ENCODE measurements at regions not wholly inside any gene's neighbourhood (a gene's known extent, or its start where the extent isn't known, plus 50 kb on each side); places are given as distances from the start of the nearest gene placed in this dataset.

DNA sequence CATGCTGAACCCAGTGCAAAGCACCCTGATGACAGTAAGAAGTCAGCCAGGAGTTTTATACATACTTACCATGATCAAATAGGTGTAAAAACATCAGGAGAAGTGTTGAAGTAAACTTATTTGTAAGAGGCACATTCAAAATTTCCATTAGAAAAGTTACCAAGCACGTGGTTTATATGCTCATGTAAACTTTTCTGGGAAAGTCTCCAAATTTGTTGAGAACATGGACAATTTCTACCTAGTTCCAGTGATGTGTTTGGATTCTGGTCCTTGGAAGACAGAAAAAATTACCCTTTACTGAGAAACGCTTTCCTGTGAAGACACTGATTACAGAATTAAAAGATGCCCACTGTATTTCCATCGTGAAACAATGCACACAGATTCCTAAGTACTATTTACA, 288.9 kb upstream of the CDH4 start:
- TF ChIP-seq ZNF221 (tag by site-specific recombination; IDR thresholded peaks at IDR 0.05; ENCODE audit: borderline replicate concordance) (no peak), ZNF510 (tag by site-specific recombination; IDR thresholded peaks at IDR 0.05; ENCODE audit: insufficient replicate concordance) (no peak), KLF9 (tag by site-specific recombination; IDR thresholded peaks at IDR 0.05; ENCODE audit: low read depth) (no peak), ZNF366 (tag by site-specific recombination; conservative IDR thresholded peaks at IDR 0.05) (no peak)
- TF ChIP-seq, protein P1, sequence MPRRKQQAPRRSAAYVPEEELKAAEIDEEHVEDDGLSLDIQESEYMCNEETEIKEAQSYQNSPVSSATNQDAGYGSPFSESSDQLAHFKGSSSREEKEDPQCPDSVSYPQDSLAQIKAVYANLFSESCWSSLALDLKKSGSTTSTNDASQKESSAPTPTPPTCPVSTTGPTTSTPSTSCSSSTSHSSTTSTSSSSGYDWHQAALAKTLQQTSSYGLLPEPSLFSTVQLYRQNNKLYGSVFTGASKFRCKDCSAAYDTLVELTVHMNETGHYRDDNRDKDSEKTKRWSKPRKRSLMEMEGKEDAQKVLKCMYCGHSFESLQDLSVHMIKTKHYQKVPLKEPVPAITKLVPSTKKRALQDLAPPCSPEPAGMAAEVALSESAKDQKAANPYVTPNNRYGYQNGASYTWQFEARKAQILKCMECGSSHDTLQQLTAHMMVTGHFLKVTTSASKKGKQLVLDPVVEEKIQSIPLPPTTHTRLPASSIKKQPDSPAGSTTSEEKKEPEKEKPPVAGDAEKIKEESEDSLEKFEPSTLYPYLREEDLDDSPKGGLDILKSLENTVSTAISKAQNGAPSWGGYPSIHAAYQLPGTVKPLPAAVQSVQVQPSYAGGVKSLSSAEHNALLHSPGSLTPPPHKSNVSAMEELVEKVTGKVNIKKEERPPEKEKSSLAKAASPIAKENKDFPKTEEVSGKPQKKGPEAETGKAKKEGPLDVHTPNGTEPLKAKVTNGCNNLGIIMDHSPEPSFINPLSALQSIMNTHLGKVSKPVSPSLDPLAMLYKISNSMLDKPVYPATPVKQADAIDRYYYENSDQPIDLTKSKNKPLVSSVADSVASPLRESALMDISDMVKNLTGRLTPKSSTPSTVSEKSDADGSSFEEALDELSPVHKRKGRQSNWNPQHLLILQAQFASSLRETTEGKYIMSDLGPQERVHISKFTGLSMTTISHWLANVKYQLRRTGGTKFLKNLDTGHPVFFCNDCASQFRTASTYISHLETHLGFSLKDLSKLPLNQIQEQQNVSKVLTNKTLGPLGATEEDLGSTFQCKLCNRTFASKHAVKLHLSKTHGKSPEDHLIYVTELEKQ (tag by site-specific recombination; IDR thresholded peaks at IDR 0.05; ENCODE audit: borderline replicate concordance): no peak
- TF ChIP-seq, protein P2, sequence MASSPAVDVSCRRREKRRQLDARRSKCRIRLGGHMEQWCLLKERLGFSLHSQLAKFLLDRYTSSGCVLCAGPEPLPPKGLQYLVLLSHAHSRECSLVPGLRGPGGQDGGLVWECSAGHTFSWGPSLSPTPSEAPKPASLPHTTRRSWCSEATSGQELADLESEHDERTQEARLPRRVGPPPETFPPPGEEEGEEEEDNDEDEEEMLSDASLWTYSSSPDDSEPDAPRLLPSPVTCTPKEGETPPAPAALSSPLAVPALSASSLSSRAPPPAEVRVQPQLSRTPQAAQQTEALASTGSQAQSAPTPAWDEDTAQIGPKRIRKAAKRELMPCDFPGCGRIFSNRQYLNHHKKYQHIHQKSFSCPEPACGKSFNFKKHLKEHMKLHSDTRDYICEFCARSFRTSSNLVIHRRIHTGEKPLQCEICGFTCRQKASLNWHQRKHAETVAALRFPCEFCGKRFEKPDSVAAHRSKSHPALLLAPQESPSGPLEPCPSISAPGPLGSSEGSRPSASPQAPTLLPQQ (tag by site-specific recombination; IDR thresholded peaks at IDR 0.05): no peak

DNA sequence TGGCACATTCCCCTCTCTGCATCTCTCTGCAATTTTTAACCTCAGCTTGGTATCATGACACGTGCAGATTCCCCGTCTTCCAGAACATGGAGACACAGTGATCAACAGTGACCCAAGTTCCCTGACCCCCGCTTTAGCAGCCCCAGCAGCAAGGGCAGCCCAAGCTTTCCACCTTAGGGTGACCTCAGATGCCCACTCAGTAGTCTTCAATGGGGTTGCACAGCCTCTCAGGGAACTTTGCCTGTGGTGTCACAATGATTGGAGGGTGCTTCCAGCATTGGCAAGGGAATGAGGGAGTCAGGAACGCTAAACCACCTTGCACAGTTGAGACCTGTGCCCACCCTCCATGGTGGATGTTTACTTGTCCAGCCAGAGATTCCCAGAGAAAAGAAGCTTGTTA, 287.1 kb upstream of the CDH4 start:
- Histone ChIP-seq H3K9me3 (ENCODE audit: control insufficient read depth, insufficient read depth, low read depth, low read length) (no peaks in the 10 kb centered on the region), H3K4me1 (ENCODE audit: control insufficient read depth, insufficient read depth, low read length) (no peaks in the 10 kb centered on the region), H3K36me3 (ENCODE audit: control insufficient read depth in 2 of 2, insufficient read depth in 1 of 2, low read length in 2 of 2) (no peaks in the 10 kb centered on the region), H3K4me3 (ENCODE audit: low read depth, low read length) (no peak overlapping the region), H3K27ac (ENCODE audit: extremely low read depth, low read depth, low read length) (no peak overlapping the region)
- no peak for TF ChIP-seq ZNF37A (tag by site-specific recombination; IDR thresholded peaks at IDR 0.05)
- TF ChIP-seq, protein P3, sequence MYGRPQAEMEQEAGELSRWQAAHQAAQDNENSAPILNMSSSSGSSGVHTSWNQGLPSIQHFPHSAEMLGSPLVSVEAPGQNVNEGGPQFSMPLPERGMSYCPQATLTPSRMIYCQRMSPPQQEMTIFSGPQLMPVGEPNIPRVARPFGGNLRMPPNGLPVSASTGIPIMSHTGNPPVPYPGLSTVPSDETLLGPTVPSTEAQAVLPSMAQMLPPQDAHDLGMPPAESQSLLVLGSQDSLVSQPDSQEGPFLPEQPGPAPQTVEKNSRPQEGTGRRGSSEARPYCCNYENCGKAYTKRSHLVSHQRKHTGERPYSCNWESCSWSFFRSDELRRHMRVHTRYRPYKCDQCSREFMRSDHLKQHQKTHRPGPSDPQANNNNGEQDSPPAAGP (tag by site-specific recombination; IDR thresholded peaks at IDR 0.05): no peak
- TF ChIP-seq ZNF658 (tag by site-specific recombination; IDR thresholded peaks at IDR 0.05): no peak
- TF ChIP-seq ZNF366 (tag by site-specific recombination; conservative IDR thresholded peaks at IDR 0.05): no peak
- no peak for TF ChIP-seq ZNF48 (tag by site-specific recombination; IDR thresholded peaks at IDR 0.05)
- no peak for TF ChIP-seq ZSCAN30 (tag by site-specific recombination; IDR thresholded peaks at IDR 0.05)
- TF ChIP-seq MZF1 (tag by site-specific recombination; IDR thresholded peaks at IDR 0.05; ENCODE audit: borderline replicate concordance): no peak
- no peak for TF ChIP-seq ZSCAN16 (tag by site-specific recombination; IDR thresholded peaks at IDR 0.05)
- no peak for TF ChIP-seq ZNF114 (tag by site-specific recombination; IDR thresholded peaks at IDR 0.05)
- no peak for TF ChIP-seq ZNF292 (tag by site-specific recombination; IDR thresholded peaks at IDR 0.05; ENCODE audit: borderline replicate concordance, low read depth)
- no peak for TF ChIP-seq GLIS1 (tag by site-specific recombination; IDR thresholded peaks at IDR 0.05)
- TF ChIP-seq HOXA7 (CRISPR knock-in tag; IDR thresholded peaks at IDR 0.05; ENCODE audit: borderline replicate concordance): no peak
- TF ChIP-seq ZNF335 (tag by site-specific recombination; conservative IDR thresholded peaks at IDR 0.05): no peak
- CTCF ChIA-PET: no interaction called here
- POLR2A ChIA-PET: no interaction called here

More for the DNA sequence above, 288.9 kb upstream of the CDH4 start:
- Histone ChIP-seq H3K4me1 (ENCODE audit: control insufficient read depth, insufficient read depth, low read length) (no peaks in the 10 kb centered on the region), H3K36me3 (ENCODE audit: control insufficient read depth in 2 of 2, insufficient read depth in 1 of 2, low read length in 2 of 2) (no peaks in the 10 kb centered on the region), H3K4me3 (ENCODE audit: low read depth, low read length) (no peak overlapping the region), H3K9me3 (ENCODE audit: control insufficient read depth, insufficient read depth, low read depth, low read length) (no peaks in the 10 kb centered on the region), H3K27ac (ENCODE audit: extremely low read depth, low read depth, low read length) (no peak overlapping the region)
- CTCF ChIA-PET: no interaction called here
- POLR2A ChIA-PET: no interaction called here

Data from HEK293 (cell line).